Middle frontal gyrus (tissue), 1 donor: ENCODE measurements at regions not wholly inside any gene's neighbourhood (a gene's known extent, or its start where the extent isn't known, plus 50 kb on each side); places are given as distances from the start of the nearest gene placed in this dataset.
"Not testable (repeated sequence)": the region's sequence is repeated elsewhere in the genome, so short reads cannot be mapped to it uniquely, and the experiment has no call there.

Experiments used
- DNase-seq: peaks from one replicate; pipeline ENCODE4 v3.0.0-alpha.2; 2015; ENCODE audit warnings: low spot score; ENCODE audit errors: extremely low spot score

- no peak for DNase-seq
Measured at GRCh38 chr5:68070591-68071281, 144.8 kb upstream of the PIK3R1 start.

DNA sequence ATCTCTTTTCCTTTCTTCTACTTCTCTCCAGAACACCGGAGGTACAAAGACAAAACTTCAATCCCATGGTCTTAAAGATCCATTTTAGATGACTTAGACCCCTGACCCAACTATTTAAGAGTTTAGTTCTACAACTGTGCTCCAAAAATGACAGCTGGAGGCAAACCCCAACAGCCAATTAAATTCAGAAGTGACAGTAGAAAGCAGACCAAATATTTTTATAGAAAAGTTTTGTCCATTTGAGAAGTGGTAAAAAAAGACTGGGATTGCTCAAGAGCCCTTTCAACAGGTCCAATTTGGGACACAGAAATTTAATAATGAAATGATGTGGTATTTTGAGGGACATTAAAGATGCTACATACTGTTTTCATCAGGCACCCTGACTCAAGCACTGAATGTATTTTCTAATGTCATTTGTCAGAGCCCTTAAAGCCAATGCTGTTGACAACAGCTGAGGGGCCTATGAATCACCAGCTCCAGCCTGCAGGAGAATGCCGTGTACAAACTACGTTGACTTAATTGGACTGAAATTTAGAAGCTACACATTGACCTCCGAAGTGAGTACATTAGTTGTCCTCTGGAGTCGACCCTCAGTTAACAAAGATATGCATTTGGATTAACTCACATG lies 147.5 kb upstream of the PIK3R1 start:
- DNase-seq = no peak

DNA sequence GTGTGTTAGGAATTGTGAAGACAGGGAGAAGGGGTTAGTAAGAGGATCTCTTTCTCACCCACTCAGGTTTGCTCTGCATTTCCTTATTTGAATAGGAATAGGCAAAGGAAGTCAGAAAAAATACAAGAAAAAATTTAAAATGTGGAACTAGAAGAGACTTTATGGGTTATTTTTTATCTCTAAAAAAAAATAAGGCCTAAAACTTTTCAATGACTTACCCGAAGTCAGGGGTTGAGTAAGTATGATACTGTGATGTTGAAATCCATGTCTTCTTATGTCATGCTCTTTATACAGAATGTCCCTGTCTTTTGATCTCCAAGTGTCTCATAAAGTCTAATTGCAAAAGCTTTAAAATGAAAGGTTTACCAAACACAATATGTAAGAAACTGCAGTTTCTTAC lies 148.3 kb upstream of the PIK3R1 start:
- no peak for DNase-seq

DNA sequence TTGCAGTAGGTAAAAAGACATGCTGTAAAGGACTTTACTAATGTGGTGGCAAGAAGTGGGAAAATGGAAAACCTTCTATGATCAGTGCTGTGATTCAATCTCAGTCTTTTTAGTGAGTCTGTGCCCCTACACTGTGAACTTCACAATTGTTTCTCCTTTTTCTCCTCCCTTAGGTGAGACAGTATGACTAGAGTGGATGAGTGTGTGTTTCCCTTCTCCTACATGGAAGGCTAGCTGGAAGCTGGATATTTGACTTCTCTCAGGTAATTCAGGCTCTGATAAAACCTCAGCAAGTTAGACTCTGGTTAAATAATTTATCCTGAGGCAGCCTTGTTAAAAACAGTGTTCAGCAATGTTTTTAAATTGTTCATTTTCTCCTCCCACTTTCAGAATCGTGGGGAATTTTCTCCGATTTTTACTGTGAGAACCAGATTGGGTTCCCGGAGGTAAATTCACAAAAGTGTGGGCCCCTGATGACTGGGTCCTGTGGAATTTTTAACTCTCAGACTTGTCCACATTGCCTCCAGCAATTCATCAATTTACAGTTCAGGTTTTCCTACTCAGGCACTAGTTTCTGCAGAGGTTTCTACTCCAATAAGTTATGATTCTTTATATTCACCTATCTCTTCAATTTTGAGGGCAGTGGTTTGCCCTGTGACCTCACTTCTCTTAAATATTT lies 149.1 kb upstream of the PIK3R1 start:
- DNase-seq = no peak

DNA sequence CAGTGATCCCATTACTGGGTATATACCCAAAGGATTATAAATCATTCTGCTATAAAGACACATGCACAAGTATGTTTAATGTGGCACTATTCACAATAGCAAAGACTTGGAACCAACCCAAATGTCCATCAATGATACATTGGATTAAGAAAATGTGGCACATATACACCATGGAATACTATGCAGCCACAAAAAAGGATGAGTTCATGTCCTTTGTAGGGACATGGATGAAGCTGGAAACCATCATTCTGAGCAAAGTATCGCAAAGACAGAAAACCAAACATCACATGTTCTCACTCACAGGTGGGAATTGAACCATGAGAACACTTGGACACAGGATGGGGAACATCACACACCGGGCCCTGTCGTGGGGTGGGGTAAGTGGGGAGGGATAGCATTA lies 150.2 kb upstream of the PIK3R1 start:
- DNase-seq = not testable (repeated sequence)

DNA sequence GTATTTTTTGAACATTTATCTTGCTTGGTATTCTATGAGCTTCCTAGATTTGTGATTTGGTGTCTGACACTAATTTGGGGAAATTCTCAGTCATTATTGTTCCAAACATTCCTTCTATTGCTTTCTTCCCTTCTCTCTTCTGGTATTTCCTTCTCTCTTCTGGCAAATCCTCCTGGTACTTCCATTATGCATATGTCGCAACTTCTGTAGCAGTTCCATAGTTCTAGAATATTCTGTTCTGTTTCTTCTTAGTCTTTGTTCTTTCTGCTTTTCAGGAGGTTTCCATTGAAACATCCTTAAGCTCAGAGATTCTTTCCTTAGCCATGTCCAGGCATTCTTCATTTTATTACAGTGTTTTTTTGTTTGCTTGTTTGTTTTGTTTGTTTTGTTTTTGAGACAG lies 155.2 kb upstream of the PIK3R1 start:
- no peak for DNase-seq

GRCh38 chr5:68057191-68057590 lies 158.4 kb upstream of the PIK3R1 start:
- no peak for DNase-seq

DNA sequence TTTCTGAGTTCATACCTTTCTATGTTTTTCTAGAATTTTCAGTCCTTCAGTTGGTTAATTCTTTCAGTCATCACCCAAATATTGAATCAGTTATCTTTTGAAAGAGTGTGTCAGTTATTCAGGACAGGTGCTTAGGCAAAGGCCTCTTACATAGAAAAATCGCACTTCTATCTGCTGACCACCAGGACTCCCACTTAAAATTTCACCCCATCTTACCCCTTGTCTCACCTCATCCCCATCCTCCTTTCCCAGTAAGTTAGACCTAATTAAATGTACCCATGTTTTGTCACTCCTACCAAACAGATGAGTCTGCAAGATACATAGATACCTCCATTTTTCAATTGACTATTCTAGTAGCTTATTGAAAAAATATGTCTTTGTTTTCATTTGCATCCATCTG lies 159.9 kb upstream of the PIK3R1 start:
- DNase-seq = no peak

DNA sequence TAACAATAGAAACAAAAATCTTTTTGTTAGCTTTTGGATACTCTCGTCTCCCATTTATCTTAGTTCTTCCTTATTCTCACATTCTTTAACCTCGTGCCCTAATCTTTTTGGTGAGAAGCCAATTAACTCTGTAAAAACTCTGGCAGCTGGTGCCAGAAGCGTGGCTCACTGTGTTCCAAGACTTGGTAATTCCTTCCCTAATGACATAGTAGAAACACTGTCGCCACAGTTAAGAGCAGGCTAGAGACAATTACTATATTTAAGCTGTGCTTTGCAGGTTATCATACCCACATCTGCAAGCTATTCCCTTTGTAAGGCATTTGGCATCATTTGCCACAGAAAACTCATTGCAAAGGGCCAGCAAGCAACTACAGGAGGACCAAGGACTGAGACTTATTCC lies 160.9 kb upstream of the PIK3R1 start:
- DNase-seq = no peak

- DNase-seq = no peak
Measured at GRCh38 chr5:68053202-68053601, 162.4 kb upstream of the PIK3R1 start.

DNA sequence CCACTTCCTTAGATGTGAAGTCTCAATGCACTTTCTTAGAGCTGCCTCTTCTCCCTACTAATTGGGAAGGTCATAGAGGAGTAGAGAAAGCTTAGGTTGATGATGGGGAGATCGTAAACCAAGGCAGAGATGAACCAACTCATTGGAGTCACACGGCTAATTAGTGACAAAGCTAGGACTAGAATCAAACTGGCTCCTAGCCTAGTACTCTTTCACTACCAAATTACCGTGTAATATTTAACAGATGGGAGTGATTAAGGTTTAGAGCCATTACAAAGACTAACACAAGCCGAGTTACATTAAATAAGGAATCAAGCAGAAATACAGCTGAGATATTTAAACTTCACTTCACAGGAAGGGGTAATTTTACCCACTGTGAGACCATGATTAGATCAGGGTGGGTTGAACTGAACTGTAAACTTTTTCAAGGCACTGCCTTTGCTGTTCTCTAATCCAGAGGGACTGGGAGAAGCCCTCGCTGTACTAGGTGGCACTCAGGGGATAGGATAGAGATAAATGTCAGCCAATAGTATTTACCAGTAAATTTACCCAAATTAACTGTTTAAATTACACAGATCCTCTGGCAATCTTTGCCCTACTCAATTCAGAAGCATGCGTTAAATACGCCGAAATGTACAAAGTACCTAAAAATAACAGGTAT lies 166.4 kb upstream of the PIK3R1 start:
- DNase-seq = no peak

DNA sequence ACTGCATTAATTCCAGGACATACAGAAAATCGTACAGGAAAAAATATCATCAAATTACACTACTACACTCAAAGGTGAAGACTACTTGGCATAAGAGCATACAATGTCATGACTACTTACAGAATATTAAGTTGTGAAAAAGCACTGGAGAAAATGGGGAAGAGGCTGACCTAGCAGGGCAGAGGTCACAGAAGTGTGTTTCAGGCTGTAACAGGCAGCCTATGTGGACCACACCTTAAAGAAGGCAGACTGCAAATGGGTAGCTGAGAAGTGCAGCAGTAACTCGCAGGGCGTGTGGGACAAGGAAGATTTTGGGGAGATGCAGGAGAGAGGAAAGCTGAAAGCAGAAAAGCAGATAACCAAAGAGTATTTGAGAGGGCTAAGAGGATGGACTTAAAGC lies 167.0 kb upstream of the PIK3R1 start:
- DNase-seq = no peak

- DNase-seq = not testable (repeated sequence)
Measured at GRCh38 chr5:68048054-68048453, 167.5 kb upstream of the PIK3R1 start.

- DNase-seq = no peak
Measured at GRCh38 chr5:68047035-68047434, 168.5 kb upstream of the PIK3R1 start.

DNA sequence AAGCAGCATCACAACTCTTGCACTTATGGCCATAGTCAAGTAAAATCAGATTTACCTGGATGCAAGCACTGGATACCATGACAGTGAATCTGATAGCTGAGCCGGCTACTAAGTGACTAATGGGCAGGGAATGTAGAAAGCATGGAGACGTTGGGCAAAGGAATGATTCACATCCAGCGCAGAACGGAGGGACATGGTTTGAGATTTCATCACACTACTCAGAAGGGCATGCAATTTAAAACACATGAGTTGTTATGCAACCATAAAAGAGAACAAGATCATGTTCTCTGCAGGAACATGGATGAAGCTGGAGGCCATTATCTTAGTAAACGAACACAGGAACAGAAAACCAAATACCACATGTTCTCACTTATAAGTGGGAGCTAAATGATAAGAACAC lies 169.1 kb upstream of the PIK3R1 start:
- DNase-seq = no peak

DNA sequence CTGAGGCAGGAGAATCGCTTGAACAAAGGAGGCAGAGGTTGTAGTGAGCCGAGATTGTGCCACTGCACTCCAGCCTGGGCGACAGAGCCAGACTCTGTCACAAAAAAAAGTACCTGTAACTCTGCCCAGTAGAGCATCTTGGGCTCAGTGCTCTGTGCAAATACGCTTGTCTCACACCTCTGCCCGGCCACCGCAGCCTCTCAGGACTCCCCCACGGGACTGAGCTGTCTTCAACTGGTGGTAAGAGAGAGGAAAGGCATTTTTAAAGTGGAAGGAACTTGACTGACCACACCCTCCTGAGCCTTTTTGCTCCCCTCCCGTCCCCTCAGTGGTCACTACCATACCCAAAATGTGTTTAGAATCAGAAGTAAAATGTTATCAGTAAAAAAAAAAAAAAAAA lies 174.3 kb upstream of the PIK3R1 start:
- no peak for DNase-seq

GRCh38 chr5:68037546-68037945 lies 178.0 kb upstream of the PIK3R1 start:
- no peak for DNase-seq

- no peak for DNase-seq
Measured at GRCh38 chr5:68033961-68034571, 181.5 kb upstream of the PIK3R1 start.

GRCh38 chr5:68033029-68033428 lies 182.5 kb upstream of the PIK3R1 start:
- DNase-seq = no peak

- no peak for DNase-seq
Measured at GRCh38 chr5:68032216-68032762, 183.3 kb upstream of the PIK3R1 start.

GRCh38 chr5:68028131-68028727 lies 187.3 kb upstream of the PIK3R1 start:
- DNase-seq = no peak
